Transverse colon (tissue), 4 donors: ENCODE measurements at regions not wholly inside any gene's neighbourhood (a gene's known extent, or its start where the extent isn't known, plus 50 kb on each side); places are given as distances from the start of the nearest gene placed in this dataset.

Experiments used
- DNase-seq: peaks from one replicate; pipeline ENCODE4 v3.0.0-alpha.2; 2019
- H3K27ac ChIP-seq, 4 donors: fragments of 200-600 bp; sonication (generic); 2 replicates each; pipeline ENCODE4 v1.5.1; 2016 to 2018; ENCODE audit warnings: inconsistent platforms in 4 of 4
- H3K27me3 ChIP-seq: fragments of 200-600 bp; sonication (generic); 2 replicates; pipeline ENCODE4 v1.5.1; 2017; ENCODE audit warnings: inconsistent platforms
- H3K36me3 ChIP-seq, 4 donors: fragments of 200-600 bp; sonication (generic); 2 replicates each; pipeline ENCODE4 v1.5.1; 2017 to 2019; ENCODE audit warnings: inconsistent platforms in 4 of 4
- H3K4me1 ChIP-seq, 4 donors: fragments of 200-600 bp; sonication (generic); 2 replicates each; pipeline ENCODE4 v1.5.1; 2017 to 2020; ENCODE audit warnings: inconsistent platforms in 4 of 4
- H3K4me3 ChIP-seq, 4 donors: fragments of 200-600 bp; sonication (generic); 1 replicate in 1 of 4; 2 replicates in 3 of 4; pipeline versions ENCODE4 v1.5.1 to v1.6.1; 2017 to 2019; ENCODE audit warnings: inconsistent platforms in 4 of 4
- H3K9me3 ChIP-seq, 2 donors: fragments of 200-600 bp; sonication (generic); 2 replicates each; pipeline ENCODE4 v1.5.1; 2017 to 2019; ENCODE audit warnings: inconsistent platforms in 2 of 2
- EP300 ChIP-seq: sonication (generic); formaldehyde crosslinking; IDR thresholded peaks from one replicate; pipeline ENCODE4 v1.6.1; 2017; ENCODE audit warnings: antibody characterized with exemption, low read depth
- POLR2A ChIP-seq: fragments of 450-650 bp; IDR thresholded peaks from one replicate; pipeline ENCODE4 v1.6.1; 2016; ENCODE audit warnings: antibody characterized with exemption, mild to moderate bottlenecking, moderate library complexity
- POLR2AphosphoS5 ChIP-seq, 3 donors: sonication (generic); formaldehyde crosslinking; IDR thresholded peaks; one replicate each; pipeline ENCODE4 v1.6.1; 2016; ENCODE audit warnings: antibody characterized with exemption in 3 of 3
- WGBS, 2 donors: methylation state at CpG; one replicate each; pipeline ENCODE4 v1.1.5; 2018; ENCODE audit warnings: low coverage in 1 of 2; 5-methylcytosine and 5-hydroxymethylcytosine counted together
- in situ Hi-C, 4 donors: fragments of 200-750 bp; cut with MboI; loops; one replicate each; pipeline versions ENCODE4 v1.15.0 to v1.15.1; 2017; ENCODE audit warnings: low sequenced_read_pairs in 3 of 4, low pct_ligation_motif_present in 1 of 4, low pct_unique_long_range_greater_than_20kb in 1 of 4
- intact Hi-C: fragments of 100-400 bp; cut with DNase I; formaldehyde crosslinking; loops from one replicate; pipeline ENCODE4 v1.15.1; 2023; ENCODE audit warnings: low total_unique reads
- TF ChIP-seq, protein P1 (sequence below), 5 experiments: fragments of 200-600 bp in 3 of 5; fragments of 450-650 bp in 2 of 5; sonication (generic) in 3 of 5; IDR thresholded peaks; 1 replicate in 2 of 5; 2 replicates in 3 of 5; pipeline ENCODE4 v1.5.1; 2016 to 2017; ENCODE audit warnings: antibody characterized with exemption in 5 of 5, inconsistent platforms in 3 of 5, mild to moderate bottlenecking in 2 of 5, moderate library complexity in 1 of 5

DNA sequence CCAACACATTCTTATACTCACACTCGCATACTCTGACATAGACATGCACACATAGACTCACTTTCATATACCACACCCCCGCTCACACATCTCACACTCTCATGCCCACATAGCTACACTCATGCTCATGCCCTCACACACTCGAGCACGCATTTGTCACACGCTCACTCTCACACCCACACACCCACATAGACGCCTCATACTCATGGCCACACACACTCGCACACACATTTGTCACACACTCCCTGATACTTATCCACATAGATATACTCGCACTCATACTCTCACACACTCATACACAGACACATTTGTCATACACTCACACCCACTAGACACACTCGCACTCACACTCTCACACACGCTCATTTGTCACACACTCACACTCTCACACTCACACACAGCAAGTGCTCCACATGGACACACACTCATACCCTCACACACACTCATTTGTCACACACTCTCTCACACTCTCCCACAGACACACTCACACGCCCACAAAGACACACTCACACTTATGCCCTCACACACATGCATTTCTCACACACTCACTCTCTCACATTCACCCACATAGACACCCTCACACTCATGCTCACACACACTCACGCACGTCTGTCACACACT, 50.9 kb downstream of the TNP1 start:
- DNase-seq: no peak
- TF ChIP-seq POLR2AphosphoS5 (IDR thresholded peaks at IDR 0.05): no peak
- H3K27me3 ChIP-seq: no peaks in the 10 kb centered on the region
- no peak overlapping the region for H3K4me3 ChIP-seq
- no peaks in the 10 kb centered on the region for H3K36me3 ChIP-seq
- intact Hi-C loops (no loop called here), in situ Hi-C loops (no loop called here)
- 88 to 92% methylated on average over 8 to 13 of the region's 13 CpGs for WGBS, 2 donors
- no peaks in the 10 kb centered on the region for H3K4me1 ChIP-seq
- no peak overlapping the region for H3K27ac ChIP-seq
- H3K9me3 ChIP-seq: no peaks in the 10 kb centered on the region

DNA sequence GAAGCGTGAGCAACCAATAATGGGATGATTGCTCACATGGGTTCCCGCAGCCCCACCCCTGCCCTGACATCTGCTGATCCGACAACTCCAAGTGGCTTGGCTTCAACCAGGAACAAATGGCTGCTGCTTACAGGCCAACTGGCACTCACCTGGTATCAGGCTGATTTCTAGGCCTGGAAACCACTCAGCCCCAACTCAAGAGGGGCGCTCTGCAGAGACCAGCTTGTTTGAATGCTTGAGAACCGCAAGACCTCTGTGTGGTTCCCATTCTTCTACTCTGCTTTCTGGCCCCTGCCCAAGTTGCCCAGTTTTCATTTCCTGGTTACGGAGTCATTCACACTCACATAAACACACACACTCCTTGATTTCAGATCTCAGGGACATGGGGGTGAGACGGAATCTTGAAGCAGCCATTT, 52.0 kb downstream of the TNP1 start:
- in situ Hi-C loops (no loop called here), intact Hi-C loops (no loop called here)
- 57 to 80% methylated on average over 2 to 7 of the region's 7 CpGs for WGBS, 2 donors
- no peaks in the 10 kb centered on the region for H3K4me1 ChIP-seq
- DNase-seq: no peak
- H3K27ac ChIP-seq: no peak overlapping the region
- H3K36me3 ChIP-seq: no peaks in the 10 kb centered on the region
- no peaks in the 10 kb centered on the region for H3K27me3 ChIP-seq
- no peak for TF ChIP-seq POLR2AphosphoS5 (IDR thresholded peaks at IDR 0.05)
- TF ChIP-seq, protein P1, sequence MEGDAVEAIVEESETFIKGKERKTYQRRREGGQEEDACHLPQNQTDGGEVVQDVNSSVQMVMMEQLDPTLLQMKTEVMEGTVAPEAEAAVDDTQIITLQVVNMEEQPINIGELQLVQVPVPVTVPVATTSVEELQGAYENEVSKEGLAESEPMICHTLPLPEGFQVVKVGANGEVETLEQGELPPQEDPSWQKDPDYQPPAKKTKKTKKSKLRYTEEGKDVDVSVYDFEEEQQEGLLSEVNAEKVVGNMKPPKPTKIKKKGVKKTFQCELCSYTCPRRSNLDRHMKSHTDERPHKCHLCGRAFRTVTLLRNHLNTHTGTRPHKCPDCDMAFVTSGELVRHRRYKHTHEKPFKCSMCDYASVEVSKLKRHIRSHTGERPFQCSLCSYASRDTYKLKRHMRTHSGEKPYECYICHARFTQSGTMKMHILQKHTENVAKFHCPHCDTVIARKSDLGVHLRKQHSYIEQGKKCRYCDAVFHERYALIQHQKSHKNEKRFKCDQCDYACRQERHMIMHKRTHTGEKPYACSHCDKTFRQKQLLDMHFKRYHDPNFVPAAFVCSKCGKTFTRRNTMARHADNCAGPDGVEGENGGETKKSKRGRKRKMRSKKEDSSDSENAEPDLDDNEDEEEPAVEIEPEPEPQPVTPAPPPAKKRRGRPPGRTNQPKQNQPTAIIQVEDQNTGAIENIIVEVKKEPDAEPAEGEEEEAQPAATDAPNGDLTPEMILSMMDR (IDR thresholded peaks at IDR 0.05): no peak
- TF ChIP-seq EP300: no peak
- TF ChIP-seq POLR2A: no peak
- no peak overlapping the region for H3K4me3 ChIP-seq
- no peaks in the 10 kb centered on the region for H3K9me3 ChIP-seq

DNA sequence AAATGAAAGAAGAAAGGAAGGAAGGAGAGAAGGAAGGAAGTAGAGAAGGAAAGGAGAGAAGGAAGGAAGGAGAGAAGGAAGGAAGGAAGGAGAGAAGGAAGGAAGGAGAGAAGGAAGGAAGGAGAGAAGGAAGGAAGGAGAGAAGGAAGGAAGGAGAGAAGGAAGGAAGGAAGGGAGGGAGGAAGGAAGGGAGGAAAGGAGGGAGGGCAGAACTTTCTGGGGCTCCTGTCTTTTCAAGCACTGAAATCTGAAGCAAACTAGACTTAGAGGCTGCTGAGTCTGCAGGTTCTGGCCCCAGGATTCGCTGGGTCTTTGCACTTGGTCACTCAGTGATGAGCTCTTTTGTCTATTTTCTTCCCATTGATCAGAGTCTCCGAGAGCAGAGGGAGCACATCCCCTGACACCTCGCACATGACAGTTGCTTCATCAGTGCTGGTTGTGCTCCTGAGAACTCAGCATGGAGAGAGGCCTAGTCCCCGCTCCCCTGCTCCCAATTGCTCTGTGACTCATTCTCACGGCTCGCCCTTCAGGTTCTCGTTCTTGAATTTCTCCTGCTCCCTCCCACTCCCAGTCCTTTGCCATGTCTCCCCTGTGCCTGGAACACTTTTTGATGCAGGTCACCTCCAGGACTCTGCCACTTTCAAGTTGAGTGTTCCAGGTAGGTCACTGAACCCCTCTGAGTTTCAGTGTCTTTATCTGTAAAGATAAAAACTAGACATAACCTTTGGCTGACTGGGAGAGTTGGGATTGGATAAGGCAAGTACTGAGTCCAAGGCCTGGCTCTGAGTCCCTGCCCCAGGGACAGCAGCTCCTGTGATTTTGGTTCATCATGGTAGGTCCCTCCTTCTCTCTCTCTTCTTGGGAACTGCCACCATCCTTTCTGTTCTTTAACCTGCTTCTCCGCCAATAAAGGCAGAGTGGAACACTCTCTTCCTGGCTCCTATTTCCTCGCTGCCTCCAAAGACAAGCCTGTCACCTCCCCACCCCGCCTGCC, 55.2 kb downstream of the TNP1 start:
- TF ChIP-seq POLR2A (no peak), EP300 (no peak), POLR2AphosphoS5 (IDR thresholded peaks at IDR 0.05) (no peak)
- TF ChIP-seq, protein P1 (IDR thresholded peaks at IDR 0.05): no peak
- no peak for DNase-seq
- in situ Hi-C loops: no loop called here
- 79 to 83% methylated on average over 3 to 10 of the region's 10 CpGs for WGBS, 2 donors
- no peaks in the 10 kb centered on the region for H3K36me3 ChIP-seq
- H3K27me3 ChIP-seq: no peaks in the 10 kb centered on the region
- H3K4me1 ChIP-seq: peaks cover 0 to 8% (median 3%) of the 10 kb centered on the region in 4 donors
- no peak overlapping the region for H3K4me3 ChIP-seq
- H3K27ac ChIP-seq: no peak overlapping the region
- intact Hi-C loops: no loop called here
- no peaks in the 10 kb centered on the region for H3K9me3 ChIP-seq

DNA sequence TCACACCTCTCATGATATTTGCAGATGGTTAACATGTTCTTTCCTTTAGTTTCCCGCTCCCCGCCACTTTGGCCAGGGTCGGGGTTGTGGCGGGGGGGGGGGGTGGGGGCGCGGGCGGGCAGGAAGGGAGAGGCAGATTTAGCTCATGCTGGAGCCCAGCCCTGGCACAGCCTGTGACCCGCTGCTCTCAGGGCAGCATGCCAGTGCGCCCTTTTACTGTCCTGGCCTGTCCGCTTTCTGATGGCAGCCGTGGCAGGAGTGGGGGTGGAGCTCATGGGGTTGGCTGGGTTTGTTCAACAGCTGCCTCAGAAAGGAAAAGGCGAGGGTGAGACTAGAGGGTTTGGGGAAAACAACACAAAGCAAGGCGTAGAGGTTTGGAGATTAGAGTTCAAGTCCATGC, 56.1 kb downstream of the TNP1 start:
- Histone ChIP-seq H3K9me3 (no peaks in the 10 kb centered on the region), H3K4me3 (no peak overlapping the region), H3K36me3 (no peaks in the 10 kb centered on the region), H3K27ac (no peak overlapping the region), H3K4me1 (peaks cover 0 to 12% (median 6%) of the 10 kb centered on the region in 4 donors), H3K27me3 (no peaks in the 10 kb centered on the region)
- in situ Hi-C loops (no loop called here), intact Hi-C loops (no loop called here)
- no peak for TF ChIP-seq POLR2AphosphoS5 (IDR thresholded peaks at IDR 0.05)
- no peak for TF ChIP-seq POLR2A
- TF ChIP-seq, protein P1 (IDR thresholded peaks at IDR 0.05): no peak
- TF ChIP-seq EP300: no peak
- DNase-seq: no peak
- WGBS, 2 donors: 79 to 86% methylated on average over 2 to 12 of the region's 13 CpGs
